Activated T-cell treated with anti-CD3 and anti-CD28 coated beads, Interleukin-2, amount 50 U/mL, for 48 hours (primary cell): ENCODE measurements at regions not wholly inside any gene's neighbourhood (a gene's known extent, or its start where the extent isn't known, plus 50 kb on each side); places are given as distances from the start of the nearest gene placed in this dataset.

Source experiments
- DNase-seq, 2 experiments: peaks; one replicate each; pipeline ENCODE4 v3.0.0-alpha.2; 2020

DNA sequence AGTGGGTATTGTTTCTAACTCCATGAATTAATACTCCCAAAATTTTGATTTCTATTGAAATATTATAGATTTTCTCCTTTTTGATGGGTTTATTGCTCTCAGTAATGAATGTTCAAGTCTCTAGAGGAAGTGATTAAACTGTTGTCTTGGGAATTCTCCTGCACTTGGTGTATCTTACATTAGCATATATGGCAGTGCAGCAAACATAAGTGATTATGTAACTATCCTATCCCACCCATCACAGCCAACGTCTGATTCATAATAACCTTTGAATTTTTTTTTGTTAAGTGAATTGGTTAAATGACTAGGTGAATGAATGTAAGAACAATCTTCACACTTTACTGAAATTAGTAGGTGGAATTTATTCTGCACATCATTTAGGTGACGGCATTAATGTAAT, 483.7 kb downstream of the TAF11L14 start:
- DNase-seq: no peak

DNA sequence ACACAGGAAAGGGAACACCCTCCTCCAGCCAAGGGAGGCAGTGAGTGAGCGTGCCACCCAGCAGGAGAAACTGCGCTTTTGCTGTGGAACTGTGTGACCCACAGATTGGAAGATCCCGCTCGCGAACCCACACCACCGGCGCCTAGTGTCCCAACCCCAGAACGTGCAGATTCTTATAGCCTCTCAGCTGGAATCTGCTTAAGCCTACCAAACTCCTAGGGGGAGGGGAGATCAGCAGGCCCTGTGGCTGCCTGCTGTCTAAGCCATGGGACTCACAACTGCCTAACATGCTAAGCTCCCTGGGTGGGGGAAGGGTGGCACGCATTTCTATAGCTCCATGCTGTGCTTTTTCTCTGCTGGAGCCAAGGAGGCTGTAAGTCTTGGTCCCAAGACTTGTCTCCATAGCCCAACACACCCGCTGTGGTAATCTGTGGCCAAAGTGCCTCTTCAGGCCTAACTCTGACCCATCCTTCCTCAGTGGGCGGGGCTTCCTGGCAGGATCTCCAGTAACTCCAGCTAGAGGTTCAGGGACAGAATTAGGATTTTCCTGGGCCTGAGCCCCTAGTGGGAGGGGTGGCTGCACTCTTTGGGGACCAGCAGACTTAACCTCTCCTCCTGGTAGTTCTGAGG, 485.0 kb downstream of the TAF11L14 start:
- no peak for DNase-seq

DNA sequence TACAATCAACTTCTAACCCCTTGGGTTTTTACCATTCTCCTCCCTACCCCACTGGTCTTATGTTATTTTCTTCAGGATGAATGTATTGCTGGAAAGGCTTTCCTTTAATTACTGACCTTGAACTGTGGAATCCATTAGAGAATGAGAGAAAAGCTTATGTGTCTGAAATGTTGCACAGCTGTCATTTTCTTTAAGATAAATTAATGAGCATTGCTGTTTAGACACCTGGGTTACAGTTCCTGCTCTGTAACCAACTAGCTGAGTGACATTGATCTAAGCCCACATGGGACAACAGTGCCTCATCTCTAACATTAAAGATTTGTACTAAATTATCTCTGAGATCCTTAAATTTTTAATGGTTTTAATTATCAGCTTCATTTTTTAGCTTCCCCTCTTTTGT, 507.0 kb downstream of the TAF11L14 start:
- no peak for DNase-seq

DNA sequence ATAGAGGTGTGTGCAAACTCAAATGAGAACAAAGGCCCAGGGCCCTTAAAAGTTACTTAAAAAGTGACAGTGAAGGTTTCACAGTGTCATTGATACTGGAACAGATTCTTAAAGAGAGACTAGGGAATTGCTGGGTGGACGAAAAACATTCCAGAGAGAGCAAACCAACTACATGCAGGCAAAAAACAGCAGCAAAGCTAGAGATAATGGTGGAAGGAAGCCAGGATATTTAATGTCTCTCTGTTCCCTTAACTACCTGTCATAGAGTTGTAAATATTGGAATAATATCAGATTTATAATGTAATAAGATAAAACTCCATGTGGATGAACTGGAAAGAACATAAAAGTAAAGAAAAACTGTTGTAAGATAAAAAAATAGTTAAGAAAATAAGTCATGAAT, 508.6 kb downstream of the TAF11L14 start:
- DNase-seq: no peak

GRCh38 chr5:18152671-18153070, 518.4 kb downstream of the TAF11L14 start:
- DNase-seq: no peak

GRCh38 chr5:18158166-18158565, 523.9 kb downstream of the TAF11L14 start:
- DNase-seq: no peak

DNA sequence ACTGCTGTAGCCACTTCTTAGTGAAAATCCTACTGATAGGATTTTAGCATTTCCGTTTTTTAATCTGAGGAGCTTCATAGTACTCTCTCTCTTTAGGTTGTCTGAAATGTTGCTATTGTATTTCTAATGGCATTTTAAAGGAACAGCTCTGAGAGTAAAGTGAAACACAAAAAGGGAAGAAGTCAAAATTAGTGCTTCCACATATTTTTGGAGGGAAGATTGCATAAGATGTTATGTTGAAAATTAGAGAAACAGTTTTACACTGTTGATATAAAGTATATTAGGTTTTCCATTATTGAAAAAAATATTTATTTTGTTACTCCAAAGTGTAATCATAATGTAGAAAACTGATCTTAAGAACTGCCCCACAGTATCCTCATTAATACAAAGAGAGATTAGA, 525.1 kb downstream of the TAF11L14 start:
- no peak for DNase-seq

DNA sequence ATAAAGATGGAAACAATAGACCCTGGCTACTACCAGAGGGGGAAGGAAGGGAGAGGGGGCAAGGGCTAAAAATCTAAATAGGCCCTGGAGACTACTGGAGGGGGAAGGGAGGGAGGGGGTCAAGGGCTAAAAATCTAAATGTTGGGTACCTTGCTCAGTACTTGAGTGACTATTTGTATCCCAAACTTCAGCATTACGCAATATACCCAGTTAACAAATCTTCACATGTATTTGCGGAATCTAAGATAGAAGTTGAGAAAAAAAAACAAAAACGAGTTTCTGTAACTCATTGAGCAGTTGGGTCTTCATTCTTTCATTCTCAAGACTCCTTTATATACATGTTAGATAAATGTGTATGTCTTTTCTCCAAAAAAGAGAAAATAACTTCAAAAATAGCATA, 537.4 kb downstream of the TAF11L14 start:
- DNase-seq: no peak

DNA sequence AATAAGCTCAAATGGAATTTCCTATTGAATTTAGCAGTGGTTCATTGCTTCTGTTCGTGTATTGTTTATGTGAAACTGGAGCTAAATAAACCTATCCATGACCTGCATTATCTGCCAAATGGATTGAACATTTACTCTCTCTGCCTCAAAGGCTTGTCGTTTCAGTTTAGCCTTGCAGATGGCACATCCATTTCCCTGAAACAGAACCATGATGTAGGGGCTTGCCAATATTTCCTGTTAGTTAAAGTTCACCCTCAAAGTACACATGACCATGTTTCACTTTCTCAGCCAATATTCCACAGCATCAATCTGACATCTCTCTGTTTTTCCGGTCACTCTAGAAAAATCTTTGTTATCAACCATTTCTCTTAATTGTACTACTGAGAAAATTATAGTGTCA, 545.3 kb downstream of the TAF11L14 start:
- no peak for DNase-seq

DNA sequence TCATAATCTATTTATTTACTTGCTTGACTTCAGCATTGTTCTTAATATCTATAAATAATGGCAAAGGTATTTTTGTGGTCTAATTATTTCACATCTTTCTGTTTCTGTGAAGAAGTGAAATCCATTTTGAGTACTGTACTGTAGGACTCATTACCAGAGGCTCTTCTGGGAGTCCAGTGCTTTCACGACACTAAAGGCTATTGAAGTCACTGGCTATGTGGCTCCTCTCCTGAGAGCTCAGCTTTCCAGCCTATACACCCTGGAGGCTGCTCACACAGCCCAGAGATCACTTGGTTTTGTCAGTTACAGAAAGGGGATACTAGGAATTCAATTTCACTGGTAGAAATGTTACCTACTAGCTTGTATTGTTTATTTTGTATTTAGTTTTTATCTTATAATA, 547.3 kb downstream of the TAF11L14 start:
- DNase-seq: no peak

DNA sequence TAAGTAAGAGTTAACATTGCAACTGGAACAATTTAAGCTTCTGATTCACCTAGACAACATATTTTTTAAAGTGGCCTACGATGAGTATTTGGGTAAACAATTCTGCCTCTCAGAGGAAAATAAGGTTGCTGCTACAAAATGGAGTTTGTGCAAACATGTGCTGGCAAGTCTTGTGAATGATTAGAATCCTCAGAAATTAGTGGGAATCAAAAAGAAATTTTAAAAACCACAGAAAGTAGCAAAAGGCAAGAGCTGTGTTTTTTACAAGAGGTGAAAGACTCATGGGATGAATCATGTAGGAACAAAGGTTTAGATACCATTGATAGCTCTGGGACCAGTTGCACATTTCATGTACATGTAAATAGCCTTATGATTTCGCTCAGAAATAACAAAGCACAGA, 561.6 kb downstream of the TAF11L14 start:
- no peak for DNase-seq

DNA sequence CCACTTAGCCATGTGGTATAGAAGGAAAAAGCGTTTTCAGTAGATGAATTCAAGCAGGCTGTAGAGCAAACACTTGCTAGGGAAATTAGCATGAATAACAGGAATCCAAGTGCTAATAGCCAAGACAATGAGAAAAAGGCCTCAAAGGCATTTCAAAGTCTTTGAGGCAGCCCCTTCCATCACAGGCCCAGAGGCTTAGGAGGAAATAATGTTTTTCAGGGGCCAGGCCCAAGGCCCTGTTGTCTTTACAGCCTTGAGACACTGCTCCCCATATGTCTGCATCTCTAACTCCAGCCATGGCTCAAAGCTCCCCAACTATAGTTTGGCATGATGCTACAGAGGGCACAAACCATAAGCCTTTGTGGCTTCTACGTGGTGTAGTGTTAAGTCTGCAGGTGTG, 563.5 kb downstream of the TAF11L14 start:
- DNase-seq: no peak

GRCh38 chr5:18202164-18202563, 567.9 kb downstream of the TAF11L14 start:
- DNase-seq: no peak

GRCh38 chr5:18203296-18203695, 569.0 kb downstream of the TAF11L14 start:
- DNase-seq: no peak

DNA sequence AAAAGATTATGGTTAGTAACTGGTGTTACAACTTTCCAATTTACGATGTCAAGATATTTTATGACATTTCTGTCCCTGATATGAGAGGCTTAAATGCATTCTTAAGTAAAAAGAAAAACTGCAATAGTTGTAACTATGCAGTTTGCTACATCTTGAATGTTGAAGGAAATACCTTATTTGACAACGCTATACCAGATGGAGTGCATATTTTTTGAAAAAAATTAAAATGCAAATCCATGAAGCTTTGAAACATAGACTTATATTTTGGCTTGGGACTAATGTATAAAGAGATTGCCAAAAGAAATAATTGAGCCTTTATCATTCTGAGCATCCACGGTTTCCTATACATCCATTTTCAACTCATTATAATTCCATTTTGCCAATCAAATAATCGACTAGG, 579.4 kb downstream of the TAF11L14 start:
- no peak for DNase-seq

DNA sequence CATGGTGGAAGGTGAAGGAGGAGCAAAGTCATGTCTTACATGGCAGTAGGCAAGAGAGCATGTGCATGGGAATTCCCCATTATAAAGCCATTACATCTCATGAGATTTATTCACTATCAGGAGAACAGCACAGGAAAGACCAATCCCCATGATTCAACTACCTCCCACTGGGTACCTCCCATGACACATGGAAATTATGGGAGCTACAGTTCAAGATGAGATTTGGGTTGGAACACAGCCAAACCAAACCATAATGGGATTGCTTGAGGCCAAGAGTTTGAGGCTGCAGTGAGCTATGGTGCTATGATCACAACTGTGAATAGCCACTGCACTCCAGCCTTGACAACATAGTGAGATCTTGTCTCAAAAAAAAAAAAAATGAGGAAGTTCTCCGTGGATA, 581.8 kb downstream of the TAF11L14 start:
- DNase-seq: no peak

GRCh38 chr5:18216729-18217128, 582.5 kb downstream of the TAF11L14 start:
- no peak for DNase-seq

DNA sequence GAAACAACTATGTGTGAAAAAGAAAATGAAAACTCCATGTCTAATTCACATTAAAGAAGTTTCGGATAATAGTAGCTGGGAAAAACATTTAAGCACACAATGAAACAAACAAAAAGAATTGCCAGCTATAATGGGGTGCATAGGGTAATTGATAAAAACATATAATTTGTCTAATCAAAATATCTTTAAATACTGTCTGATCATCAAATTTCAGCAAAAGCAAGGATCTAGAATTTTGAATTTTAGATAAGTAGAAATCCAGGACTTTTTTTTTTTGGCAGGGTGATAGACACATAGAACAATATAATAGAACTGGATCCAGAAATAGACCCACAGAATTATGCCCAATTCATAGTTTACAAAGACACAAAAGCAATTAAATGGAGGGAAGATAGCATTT, 585.0 kb downstream of the TAF11L14 start:
- no peak for DNase-seq

DNA sequence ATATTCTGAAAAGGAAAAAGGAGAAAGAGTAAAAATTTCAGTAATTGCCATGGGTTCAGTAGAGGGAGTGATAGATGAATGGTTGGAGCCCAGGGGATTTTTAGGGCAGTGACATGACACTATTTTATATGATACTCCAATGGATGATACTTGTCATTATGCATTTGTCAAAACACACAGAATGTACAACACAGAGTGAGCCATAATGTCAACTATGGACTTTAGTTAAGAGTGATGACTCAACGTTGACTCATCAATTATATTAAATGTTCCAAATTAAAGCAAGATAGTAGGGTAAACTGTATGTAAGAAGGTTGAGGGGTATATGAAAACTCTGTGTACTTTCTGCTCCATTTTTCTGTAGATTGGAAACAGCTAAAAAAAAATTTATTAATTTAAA, 586.4 kb downstream of the TAF11L14 start:
- no peak for DNase-seq

GRCh38 chr5:18236386-18236785, 602.1 kb downstream of the TAF11L14 start:
- DNase-seq: no peak

DNA sequence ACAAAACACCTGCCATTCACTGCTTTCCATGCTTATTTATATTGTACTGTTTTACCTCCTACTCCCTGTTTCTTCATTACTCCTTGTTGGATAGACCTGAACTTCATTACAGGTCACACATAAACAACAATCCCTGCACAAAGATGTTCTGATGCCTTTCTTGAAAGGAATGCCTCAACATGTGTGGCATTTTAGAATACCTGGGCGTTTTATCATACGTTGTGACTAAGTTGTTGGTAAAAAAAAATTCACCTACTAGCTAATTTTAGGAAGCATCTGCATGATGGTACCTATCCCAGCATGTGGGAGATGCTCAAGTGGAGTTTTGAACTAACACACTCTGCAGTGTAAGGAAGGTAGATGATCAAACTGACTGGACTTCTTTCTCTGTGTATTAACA, 604.1 kb downstream of the TAF11L14 start:
- no peak for DNase-seq

DNA sequence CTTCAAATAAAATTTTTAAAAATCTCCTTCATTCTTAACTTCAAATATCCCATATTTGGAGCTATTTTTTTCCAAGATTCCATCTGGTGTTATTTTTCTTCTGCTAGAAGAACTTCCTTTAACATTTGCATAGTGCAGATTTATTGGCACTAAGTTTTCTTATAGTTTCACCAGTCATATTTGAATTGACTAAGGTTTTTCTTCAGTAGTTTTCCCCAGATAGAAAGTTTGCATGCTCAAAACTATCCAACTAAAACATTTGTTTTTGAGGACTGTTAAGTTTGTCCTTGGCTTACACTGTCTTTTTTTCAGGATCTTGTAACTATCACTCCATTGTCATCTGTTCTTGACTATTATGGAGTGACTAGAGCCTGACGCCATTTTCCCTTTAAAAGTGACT, 606.7 kb downstream of the TAF11L14 start:
- DNase-seq: no peak

DNA sequence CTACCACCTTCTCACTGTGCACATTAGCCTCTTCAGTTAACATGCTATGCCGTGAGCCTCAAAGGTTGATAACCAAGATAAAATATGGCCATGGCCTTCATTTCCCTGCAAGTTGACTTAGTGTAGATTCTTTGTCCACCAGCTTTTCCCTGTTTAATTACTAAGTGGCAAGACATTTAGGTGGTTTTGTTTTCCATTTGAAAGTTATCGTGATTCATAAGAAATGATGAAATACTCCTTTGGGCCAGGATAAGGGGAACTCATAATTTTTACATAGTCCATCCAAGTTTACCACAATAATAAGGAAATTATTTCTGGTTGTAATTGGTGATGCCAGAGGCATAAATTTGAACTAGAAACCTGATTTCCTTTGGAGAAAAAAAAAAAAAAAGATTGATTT, 609.6 kb downstream of the TAF11L14 start:
- DNase-seq: no peak

DNA sequence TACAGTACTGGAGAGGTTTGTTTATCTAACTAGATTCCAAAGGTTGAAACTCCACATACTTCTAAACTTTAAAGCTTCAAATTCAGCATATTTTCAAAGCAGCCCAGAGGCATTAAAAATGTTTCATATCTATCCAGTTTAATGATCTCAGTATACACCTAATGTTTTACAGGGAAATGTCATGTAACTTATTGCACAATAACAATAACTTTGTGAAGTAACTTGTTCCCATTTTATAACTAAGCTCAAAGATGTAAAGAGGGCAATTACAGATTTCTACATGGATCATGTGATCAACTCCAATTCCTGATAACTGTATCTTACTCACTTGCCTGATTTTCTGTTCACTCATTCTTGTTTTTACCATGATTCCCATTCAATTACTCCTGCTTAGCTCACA, 610.0 kb downstream of the TAF11L14 start:
- DNase-seq: no peak

- no peak for DNase-seq
Observed at GRCh38 chr5:18252559-18252958, 618.3 kb downstream of the TAF11L14 start.
